HG03066 (cell line): ENCODE measurements at regions not wholly inside any gene's neighbourhood (a gene's known extent, or its start where the extent isn't known, plus 50 kb on each side); places are given as distances from the start of the nearest gene placed in this dataset.
"Not testable (repeated sequence)": the region's sequence is repeated elsewhere in the genome, so short reads cannot be mapped to it uniquely, and the experiment has no call there.

Source experiments
- ATAC-seq: cut with Tn5 transposase; IDR thresholded peaks from one replicate; pipeline ENCODE4 v1.9.1; 2021; ENCODE audit warnings: low read depth; ENCODE audit not compliant: unreplicated experiment

DNA sequence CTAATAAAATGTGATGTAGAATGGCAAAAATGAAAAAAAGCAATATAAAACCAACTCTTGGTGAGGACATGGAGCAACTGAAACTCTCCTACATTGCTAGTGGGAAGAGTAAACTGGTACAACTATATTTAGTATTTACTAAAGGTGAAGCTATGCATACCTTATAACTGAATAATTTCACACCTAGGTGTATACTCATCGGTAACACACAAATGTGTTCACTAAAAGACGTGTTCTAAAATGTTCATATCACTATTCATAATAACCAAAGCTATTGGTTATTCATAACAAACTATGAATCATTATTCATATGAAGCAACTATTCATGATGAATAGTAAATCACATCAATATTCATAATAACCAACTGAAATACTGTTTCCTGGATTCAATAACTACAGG lies 1030.3 kb downstream of the ROBO2 start:
- no peak for ATAC-seq

DNA sequence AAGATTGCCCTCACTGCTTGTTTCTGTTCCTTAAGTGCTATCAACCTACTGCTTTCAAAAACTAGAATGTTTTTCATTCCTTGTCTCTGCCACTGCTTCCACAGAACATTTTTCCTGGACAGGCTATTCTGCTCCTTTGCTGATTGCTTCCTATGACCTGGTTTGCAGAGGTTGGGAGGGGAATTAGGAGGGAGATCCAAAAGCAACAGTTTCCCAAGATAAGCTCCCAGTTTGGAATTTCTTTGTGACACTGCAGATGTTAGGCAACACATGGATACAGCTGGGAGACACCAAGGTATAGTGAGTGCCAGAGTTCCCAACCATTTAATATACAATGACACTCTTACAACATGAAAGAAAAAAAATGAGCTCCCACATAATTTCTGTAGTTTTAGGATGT lies 1036.5 kb downstream of the ROBO2 start:
- ATAC-seq: no peak

- no peak for ATAC-seq
Measured at GRCh38 chr3:78077178-78077577, 1037.3 kb downstream of the ROBO2 start.

GRCh38 chr3:78077842-78078241 lies 1037.9 kb downstream of the ROBO2 start:
- ATAC-seq: no peak

GRCh38 chr3:78079514-78079913 lies 1039.6 kb downstream of the ROBO2 start:
- ATAC-seq: no peak

DNA sequence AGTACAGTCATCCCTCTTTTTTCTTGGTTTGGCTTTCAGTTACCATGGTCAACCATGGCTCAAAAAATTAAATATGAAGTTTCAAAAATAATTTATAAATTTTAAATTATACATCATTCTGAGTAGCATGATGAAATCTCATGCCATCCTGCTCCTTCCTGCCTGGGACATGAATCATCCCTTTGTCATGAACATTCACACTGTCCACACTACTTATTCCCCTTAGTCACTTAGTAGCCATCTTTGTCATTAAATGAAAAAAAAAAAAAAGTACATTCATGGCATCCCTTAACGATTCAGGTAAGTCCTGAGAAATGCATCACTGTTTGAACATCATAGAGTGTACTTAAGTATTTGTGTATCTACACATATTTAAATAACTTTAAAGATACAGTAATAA lies 1046.3 kb downstream of the ROBO2 start:
- ATAC-seq: no peak

GRCh38 chr3:78087134-78087533 lies 1047.2 kb downstream of the ROBO2 start:
- ATAC-seq: no peak

GRCh38 chr3:78088006-78088405 lies 1048.1 kb downstream of the ROBO2 start:
- ATAC-seq: no peak

GRCh38 chr3:78090382-78090781 lies 1050.5 kb downstream of the ROBO2 start:
- ATAC-seq: no peak

- ATAC-seq: no peak
Measured at GRCh38 chr3:78091478-78092119, 1051.7 kb downstream of the ROBO2 start.

DNA sequence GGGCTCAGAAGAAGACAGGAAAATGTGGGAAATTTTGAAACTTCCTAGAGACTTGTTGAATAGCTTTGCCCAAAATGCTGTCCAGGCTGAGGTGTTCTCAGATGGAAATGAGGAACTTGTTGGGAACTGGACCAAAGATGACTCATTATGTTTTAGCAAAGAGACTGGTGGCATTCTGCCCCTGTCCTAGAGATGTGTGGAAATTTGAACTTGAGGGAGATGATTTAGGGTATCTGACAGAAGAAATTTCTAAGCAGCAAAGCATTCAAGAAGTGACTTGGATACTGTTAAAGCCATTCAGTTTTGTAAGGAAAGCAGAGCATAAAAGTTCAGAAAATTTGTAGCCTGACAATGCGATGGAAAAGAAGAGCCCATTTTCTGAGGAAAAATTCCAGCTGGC lies 1052.7 kb downstream of the ROBO2 start:
- ATAC-seq: not testable (repeated sequence)

DNA sequence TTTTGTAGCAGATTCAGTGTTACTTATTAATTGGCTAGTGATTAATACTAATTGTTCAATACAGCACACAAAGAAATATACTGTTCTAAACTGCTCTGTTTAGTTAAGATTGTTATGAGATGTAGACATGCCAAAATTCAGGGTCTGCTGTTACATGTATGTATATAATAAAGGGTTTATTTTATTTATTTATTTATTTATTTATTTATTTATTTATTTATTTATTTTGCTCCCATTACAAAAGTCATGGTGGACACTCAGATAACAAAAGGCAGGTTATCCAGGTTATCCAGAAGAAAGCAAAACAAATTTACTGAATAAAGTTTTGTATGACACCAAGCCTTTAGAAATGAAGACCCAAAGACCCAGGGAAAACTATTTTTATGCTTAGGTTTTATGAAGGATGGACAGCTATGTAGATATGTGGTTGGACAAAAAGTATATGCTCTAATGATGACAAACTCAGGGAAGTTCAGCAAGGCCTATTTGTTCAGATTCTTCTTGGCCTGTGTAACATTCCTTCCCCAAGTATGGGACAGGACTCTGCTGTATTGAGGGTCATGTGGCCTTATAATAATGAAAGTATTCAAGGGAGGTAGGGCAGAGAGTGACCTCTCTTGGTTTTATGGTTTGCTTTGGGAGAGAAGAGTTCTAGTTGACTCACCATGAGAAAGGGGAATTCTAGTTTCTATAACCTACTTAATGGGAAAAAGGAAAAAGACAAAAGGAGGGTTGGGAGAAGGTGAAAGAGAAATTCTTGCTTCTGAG lies 1056.8 kb downstream of the ROBO2 start:
- ATAC-seq: no peak

DNA sequence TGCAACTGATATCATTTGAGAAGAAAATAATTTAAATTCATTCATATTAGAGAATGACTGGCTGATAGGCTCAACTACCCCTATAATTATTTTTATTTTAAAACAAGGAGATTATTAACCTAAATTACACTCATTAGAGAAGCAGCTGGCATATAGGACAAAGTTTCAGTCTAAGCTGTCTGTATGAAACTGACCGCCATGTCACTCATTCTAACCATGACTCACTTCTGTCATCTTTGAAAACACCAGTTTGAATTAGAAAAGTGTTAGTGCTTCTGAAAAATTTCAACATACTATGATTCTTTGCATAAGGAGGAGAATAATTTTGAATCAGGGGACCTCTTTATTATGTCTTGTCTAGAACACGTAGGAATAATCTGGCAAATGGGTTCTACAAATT lies 1058.5 kb downstream of the ROBO2 start:
- ATAC-seq: no peak

- ATAC-seq: no peak
Measured at GRCh38 chr3:78101384-78101783, 1061.5 kb downstream of the ROBO2 start.

DNA sequence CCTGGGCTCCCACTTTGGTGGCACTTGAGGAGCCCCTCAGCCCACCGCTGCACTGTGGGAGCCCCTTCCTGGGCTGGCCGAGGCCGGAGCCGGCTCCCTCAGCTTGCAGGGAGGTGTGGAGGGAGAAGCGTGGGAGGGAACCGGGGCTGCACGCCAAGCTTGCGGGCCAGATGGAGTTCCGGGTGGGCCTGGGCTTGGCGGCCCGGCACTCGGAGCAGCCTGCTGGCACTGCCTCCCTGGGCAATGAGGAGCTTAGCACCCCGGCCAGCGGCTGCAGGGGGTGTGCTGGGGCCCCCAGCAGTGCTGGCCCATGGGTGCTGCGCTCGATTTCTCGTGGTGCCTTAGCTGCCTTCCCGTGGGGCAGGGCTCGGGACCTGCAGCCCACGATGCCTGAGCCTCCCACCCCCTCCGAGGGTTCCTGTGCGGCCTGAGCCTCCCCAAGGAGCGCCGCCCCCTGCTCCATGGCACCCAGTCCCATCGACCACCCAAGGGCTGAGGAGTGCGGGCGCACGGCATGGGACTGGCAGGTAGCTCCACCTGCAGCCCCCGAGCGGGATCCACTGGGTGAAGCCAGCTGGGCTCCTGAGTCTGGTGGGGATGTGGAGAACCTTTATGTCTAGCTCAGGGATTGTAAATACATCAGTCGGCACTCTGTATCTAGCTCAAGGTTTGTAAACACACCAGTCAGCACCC lies 1068.5 kb downstream of the ROBO2 start:
- not testable (repeated sequence) for ATAC-seq

GRCh38 chr3:78112291-78113010 lies 1072.6 kb downstream of the ROBO2 start:
- ATAC-seq: no peak

DNA sequence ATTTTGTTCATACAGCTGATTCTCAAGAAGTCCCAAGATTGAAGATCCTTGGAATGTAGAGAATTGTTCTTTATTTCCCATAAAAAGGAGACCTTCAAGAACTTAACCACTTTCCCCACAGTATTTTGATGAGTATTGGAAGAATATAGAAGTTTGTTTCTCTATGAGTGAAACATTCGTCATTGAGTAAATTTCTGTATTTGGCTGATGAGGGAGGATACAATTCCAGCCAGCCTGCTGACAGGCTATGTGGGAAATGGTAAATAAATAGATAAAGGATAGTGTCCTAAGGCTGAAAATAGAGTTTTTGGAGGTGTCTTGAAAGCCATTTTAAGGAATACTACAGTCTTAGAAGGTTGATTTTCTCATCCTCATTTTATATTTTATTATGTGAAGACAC lies 1076.1 kb downstream of the ROBO2 start:
- no peak for ATAC-seq

DNA sequence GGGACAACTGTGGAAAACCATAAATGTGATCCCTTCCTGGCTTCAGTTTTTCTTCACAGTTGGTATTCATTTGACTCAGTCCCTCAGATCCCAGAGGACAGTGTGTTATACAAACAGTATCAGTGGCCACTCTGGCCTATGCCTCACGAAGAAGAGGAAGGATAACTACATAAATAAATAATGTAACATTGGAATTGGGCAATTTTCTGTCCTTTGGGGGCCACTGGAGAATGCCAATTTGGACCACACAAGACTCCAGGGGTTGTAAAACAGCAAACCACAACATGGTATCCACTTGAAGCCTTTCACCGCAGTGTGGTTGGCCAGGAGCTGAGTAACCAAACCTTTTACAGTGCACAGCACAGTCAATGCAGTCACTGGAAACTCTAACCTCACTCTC lies 1077.0 kb downstream of the ROBO2 start:
- no peak for ATAC-seq

DNA sequence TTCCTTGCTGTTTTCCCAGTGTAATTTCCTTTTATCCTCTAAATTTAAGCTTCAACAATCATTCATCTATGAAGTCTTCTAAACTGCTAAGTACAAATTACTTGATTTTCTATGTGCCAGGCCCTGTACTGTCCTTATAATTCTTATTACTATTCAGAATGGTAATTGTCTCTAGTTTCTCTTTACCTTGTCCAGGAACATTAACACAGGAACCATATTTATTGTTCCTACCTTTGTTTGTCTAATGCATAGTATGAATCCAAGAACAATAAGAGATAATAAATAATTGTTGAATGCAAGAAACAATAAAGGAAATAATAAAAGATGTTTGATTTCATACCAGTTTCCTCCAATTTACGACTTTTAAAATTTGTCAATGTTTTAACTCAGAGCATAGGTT lies 1083.2 kb downstream of the ROBO2 start:
- no peak for ATAC-seq

- ATAC-seq: no peak
Measured at GRCh38 chr3:78129707-78130106, 1089.8 kb downstream of the ROBO2 start.

DNA sequence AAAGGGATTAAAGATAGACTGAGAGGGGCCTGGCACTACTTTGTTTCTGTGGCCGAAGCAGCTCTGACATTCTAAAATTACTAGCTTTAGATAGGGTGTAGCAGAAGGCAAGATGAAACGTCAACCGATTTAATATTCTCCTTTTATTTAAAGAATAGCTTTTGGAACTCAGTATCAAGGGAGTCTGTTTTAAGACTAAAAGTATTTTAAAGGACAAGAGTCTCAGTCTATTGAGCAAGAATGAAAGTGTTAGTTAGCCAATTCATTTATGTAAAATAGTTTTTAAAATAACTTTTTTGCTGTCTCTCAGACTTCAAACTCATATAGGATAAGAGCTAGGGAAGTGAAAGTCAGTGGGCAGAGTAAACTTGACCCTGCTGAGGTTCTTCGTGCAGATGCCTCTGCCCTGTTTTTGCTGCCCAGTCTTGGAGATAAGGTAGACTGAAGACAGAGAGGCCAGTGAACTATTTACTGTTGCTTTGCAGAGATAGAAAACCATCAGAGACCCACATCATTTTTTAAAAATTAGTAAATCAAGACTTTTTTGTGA lies 1090.9 kb downstream of the ROBO2 start:
- ATAC-seq: no peak
